ENCODE measurements at regions not wholly inside any gene's neighbourhood (a gene's known extent, or its start where the extent isn't known, plus 50 kb on each side); places are given as distances from the start of the nearest gene placed in this dataset.

DNA sequence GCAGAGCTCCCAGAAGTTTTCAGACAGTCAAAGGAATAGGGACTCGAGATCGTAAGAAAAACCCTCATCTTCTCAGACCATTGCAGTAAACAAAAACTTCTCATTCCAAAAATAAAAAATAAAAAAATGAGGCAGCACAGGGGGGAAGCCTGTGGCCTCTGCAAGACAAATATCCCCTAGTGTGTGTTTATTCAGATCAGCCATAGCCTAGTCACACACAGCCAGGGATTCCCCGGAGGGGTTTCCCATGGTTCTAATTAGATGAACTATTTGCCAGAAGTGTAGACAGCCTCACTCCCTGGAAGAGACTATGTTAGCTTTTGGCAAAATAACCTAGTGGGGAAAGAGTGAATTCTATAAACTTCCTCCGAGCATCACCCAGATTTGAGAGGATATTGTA lies 122.9 kb upstream of the KLF7 start:
- Histone ChIP-seq H3K4me3 (ENCODE audit: low read depth in 1 of 2, low read length in 2 of 2) (no peak overlapping the region), H3K4me1 (ENCODE audit: control insufficient read depth in 1 of 2, insufficient read depth in 2 of 2, low read length in 2 of 2) (no peaks in the 10 kb centered on the region), H3K36me3 (ENCODE audit: control insufficient read depth in 1 of 2, insufficient read depth in 2 of 2, low read length in 2 of 2) (no peaks in the 10 kb centered on the region), H3K9ac (ENCODE audit: low read depth in 1 of 2, low read length in 2 of 2) (no peak overlapping the region), H3K27me3 (ENCODE audit: control insufficient read depth in 1 of 2, insufficient read depth in 2 of 2, low read length in 2 of 2) (no peaks in the 10 kb centered on the region), H3K9me3 (ENCODE audit: control insufficient read depth in 1 of 2, low read length in 2 of 2) (no peaks in the 10 kb centered on the region), H3K27ac (ENCODE audit: low read depth, low read length) (no peak overlapping the region)

DNA sequence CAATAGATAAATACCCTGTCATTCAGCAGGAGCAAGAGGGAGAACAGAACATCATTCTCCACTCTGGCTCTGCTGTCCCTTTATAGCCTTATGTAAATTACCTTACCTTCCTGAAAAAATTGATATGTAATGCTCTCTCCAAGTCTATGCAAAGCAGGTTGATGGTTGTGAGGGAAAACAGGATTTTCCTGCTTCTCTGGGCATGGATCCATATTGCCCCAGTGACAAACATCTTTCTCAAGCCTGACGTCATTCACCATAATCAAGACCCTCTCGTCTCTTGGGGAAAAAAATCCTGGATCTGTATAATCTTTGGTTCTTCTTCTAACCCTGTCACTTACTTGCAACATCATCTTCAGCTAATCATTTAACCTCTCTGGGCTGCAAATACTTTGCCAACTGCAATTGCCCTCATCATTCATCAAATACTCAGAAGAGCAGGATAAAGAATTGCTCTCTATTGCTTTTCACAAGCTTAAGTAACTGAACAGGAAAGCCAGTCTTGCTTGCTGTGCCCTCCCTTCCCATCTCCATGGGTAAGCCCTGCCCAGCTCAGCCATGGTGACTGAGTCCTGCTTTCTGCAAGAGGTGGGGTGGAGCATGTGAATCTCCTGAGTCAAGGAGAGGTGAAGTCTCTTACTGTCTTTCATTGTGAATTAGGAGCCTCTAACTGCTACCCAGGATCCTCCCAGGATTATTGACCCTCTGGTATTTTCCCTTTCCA lies 123.7 kb upstream of the KLF7 start:
- H3K9me3 ChIP-seq (ENCODE audit: control insufficient read depth in 1 of 2, low read length in 2 of 2) = no peaks in the 10 kb centered on the region
- no peaks in the 10 kb centered on the region for H3K27me3 ChIP-seq (ENCODE audit: control insufficient read depth in 1 of 2, insufficient read depth in 2 of 2, low read length in 2 of 2)
- no peak overlapping the region for H3K27ac ChIP-seq (ENCODE audit: low read depth, low read length)

DNA sequence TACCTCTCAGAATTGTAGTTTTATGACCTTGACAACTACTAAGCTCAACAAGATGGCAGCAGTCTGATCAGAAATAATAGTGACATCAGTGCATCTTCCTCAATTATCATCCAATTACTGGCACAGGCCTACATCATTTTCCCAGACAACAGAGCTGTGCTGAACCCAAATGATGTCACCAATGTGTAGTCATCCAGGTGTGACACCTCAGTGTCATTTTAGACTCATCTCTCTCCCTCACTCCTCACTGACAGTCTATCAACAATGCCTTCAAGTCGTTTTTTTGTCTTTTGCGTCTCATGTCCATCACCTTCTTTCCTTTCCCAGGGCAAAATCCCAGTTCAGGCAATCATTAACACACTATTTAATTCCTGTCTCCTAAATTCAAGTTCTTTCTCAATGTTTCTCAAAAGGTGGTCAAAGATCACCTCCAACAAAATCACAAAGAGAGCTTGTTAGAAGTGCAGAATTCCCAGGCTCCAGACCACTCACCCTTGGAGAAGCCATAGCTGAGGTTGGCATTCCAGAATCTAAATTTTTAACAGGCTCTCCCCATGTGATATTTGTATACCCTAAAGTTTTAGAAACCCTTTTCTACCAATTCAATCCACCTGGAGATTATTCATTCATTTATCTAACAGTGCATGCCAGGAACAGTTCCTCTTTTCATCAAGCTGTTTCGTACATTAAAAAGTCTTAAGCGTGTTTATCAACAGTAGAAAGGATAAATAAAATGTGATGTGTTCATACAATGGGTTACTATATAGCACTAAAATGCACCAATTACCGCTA lies 125.3 kb upstream of the KLF7 start:
- Histone ChIP-seq H3K27ac (ENCODE audit: low read depth, low read length) (no peak overlapping the region), H3K9ac (ENCODE audit: low read depth in 1 of 2, low read length in 2 of 2) (no peak overlapping the region), H3K4me3 (ENCODE audit: low read depth in 1 of 2, low read length in 2 of 2) (no peak overlapping the region), H3K4me1 (ENCODE audit: control insufficient read depth in 1 of 2, insufficient read depth in 2 of 2, low read length in 2 of 2) (no peaks in the 10 kb centered on the region), H3K9me3 (ENCODE audit: control insufficient read depth in 1 of 2, low read length in 2 of 2) (no peaks in the 10 kb centered on the region), H3K27me3 (ENCODE audit: control insufficient read depth in 1 of 2, insufficient read depth in 2 of 2, low read length in 2 of 2) (no peaks in the 10 kb centered on the region), H3K36me3 (ENCODE audit: control insufficient read depth in 1 of 2, insufficient read depth in 2 of 2, low read length in 2 of 2) (no peaks in the 10 kb centered on the region)

More for the DNA sequence above, 123.7 kb upstream of the KLF7 start:
- Histone ChIP-seq H3K36me3 (ENCODE audit: control insufficient read depth in 1 of 2, insufficient read depth in 2 of 2, low read length in 2 of 2) (no peaks in the 10 kb centered on the region), H3K4me1 (ENCODE audit: control insufficient read depth in 1 of 2, insufficient read depth in 2 of 2, low read length in 2 of 2) (no peaks in the 10 kb centered on the region), H3K9ac (ENCODE audit: low read depth in 1 of 2, low read length in 2 of 2) (no peak overlapping the region), H3K4me3 (ENCODE audit: low read depth in 1 of 2, low read length in 2 of 2) (no peak overlapping the region)

DNA sequence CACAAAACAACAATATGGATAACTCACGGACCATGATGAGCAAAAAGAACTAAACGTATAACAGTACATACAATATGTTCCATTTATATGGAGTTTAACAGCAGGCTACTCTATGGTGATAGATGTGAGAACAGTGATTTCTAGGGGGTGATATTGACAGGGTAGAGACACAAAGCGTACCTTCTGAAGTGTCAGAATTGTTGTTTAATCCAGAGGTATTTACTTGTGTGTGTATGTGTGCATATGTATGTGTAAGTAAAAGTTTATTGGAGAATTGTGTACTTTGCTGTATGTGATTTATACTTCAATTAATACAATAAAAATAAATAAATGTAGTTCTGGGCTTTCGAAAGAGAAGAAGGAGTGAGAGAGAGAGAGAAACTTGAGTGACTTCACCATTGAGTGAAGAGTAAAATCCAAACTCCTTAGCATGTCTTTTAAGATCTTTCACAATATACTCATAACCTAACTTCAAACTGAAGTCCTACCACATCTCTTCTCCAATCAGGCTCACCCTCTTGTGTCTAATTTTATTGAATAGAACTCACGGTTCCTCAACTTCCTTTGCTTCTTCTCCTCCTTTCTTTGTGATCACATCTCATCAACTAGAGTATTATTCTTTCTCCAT lies 126.0 kb upstream of the KLF7 start:
- Histone ChIP-seq H3K27ac (ENCODE audit: low read depth, low read length) (no peak overlapping the region), H3K4me3 (ENCODE audit: low read depth in 1 of 2, low read length in 2 of 2) (no peak overlapping the region), H3K27me3 (ENCODE audit: control insufficient read depth in 1 of 2, insufficient read depth in 2 of 2, low read length in 2 of 2) (no peaks in the 10 kb centered on the region), H3K36me3 (ENCODE audit: control insufficient read depth in 1 of 2, insufficient read depth in 2 of 2, low read length in 2 of 2) (no peaks in the 10 kb centered on the region), H3K9ac (ENCODE audit: low read depth in 1 of 2, low read length in 2 of 2) (no peak overlapping the region), H3K9me3 (ENCODE audit: control insufficient read depth in 1 of 2, low read length in 2 of 2) (no peaks in the 10 kb centered on the region), H3K4me1 (ENCODE audit: control insufficient read depth in 1 of 2, insufficient read depth in 2 of 2, low read length in 2 of 2) (no peaks in the 10 kb centered on the region)

DNA sequence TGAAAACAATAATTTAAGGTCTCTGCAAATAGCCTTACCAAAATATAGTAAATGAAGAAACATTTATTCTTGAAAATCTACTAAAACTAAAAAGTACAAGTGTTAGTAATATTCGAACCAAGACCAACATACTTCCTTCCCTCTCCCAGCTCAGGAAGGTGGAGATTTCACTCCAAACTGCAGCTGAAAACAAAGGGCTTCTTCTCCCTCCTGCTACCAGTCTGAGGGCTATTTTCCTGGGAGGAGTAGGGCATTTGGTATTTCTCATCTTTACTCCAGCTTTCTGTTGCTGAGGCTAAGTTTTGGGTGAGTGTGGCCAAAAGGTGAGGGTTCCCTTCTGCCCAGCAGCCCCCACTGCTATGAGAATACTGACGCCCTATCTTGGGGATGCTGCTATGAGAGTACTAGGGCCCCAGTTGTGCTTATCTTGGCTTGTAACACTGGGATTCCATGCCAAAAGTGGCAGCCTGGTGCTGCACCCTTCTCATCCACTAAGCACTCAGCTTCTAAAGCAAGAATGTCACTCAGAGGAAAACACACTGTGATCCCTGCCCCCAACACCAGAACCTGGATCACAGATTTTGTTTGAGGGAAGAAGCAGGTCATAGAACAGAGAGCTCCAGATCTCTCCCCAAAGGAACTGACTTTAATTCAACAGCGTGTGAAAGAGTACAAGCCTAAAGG lies 130.7 kb upstream of the KLF7 start:
- Histone ChIP-seq H3K9me3 (ENCODE audit: control insufficient read depth in 1 of 2, low read length in 2 of 2) (no peaks in the 10 kb centered on the region), H3K27ac (ENCODE audit: low read depth, low read length) (no peak overlapping the region)

DNA sequence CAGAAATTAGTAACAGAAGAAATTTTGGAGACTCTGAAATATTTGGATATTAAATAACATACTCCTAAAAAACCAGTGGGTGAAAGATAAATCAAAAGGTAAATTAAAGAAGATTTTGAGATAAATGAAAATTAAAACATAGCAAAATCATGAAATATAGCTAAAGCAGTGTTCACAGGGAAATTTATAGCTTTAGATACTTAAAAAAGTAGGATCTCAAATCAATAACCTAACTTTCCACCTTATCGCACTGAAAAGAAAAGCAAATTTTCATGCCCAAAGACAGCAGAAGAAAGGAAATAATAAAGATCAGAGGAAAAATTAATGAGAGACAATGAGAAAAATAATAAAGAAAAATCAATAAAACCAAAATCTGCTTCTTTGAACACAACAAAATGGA lies 135.1 kb upstream of the KLF7 start:
- H3K4me3 ChIP-seq (ENCODE audit: low read depth in 1 of 2, low read length in 2 of 2) = no peak overlapping the region
- no peaks in the 10 kb centered on the region for H3K9me3 ChIP-seq (ENCODE audit: control insufficient read depth in 1 of 2, low read length in 2 of 2)
- H3K27ac ChIP-seq (ENCODE audit: low read depth, low read length) = no peak overlapping the region
- H3K36me3 ChIP-seq (ENCODE audit: control insufficient read depth in 1 of 2, insufficient read depth in 2 of 2, low read length in 2 of 2) = no peaks in the 10 kb centered on the region
- H3K9ac ChIP-seq (ENCODE audit: low read depth in 1 of 2, low read length in 2 of 2) = no peak overlapping the region
- no peaks in the 10 kb centered on the region for H3K4me1 ChIP-seq (ENCODE audit: control insufficient read depth in 1 of 2, insufficient read depth in 2 of 2, low read length in 2 of 2)
- no peaks in the 10 kb centered on the region for H3K27me3 ChIP-seq (ENCODE audit: control insufficient read depth in 1 of 2, insufficient read depth in 2 of 2, low read length in 2 of 2)

More for the DNA sequence above, 130.7 kb upstream of the KLF7 start:
- no peaks in the 10 kb centered on the region for H3K27me3 ChIP-seq (ENCODE audit: control insufficient read depth in 1 of 2, insufficient read depth in 2 of 2, low read length in 2 of 2)
- H3K36me3 ChIP-seq (ENCODE audit: control insufficient read depth in 1 of 2, insufficient read depth in 2 of 2, low read length in 2 of 2) = no peaks in the 10 kb centered on the region
- no peak overlapping the region for H3K4me3 ChIP-seq (ENCODE audit: low read depth in 1 of 2, low read length in 2 of 2)
- H3K9ac ChIP-seq (ENCODE audit: low read depth in 1 of 2, low read length in 2 of 2) = no peak overlapping the region
- H3K4me1 ChIP-seq (ENCODE audit: control insufficient read depth in 1 of 2, insufficient read depth in 2 of 2, low read length in 2 of 2) = no peaks in the 10 kb centered on the region

DNA sequence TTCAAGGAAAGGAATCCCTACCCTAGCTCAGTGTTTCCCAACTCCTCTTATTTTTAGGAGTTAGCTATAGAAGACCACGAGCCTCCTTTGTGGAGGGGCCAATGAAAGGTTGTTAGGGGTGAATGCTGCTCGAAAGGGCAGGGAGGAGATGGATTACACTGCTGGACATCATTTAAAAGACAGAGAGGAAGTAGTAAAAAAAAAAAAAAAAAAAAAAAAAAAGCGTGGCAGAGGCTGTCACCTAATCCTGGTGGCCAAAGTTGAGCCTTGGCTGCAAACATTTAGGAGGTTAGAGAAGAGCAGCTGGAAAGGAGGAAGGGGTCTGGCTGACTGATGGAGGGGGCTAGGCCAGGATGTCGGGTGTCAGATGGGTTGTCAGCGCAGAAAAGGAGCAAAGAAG lies 139.0 kb upstream of the KLF7 start:
- Histone ChIP-seq H3K9ac (ENCODE audit: low read depth in 1 of 2, low read length in 2 of 2) (no peak overlapping the region), H3K4me1 (ENCODE audit: control insufficient read depth in 1 of 2, insufficient read depth in 2 of 2, low read length in 2 of 2) (no peaks in the 10 kb centered on the region), H3K9me3 (ENCODE audit: control insufficient read depth in 1 of 2, low read length in 2 of 2) (no peaks in the 10 kb centered on the region), H3K27ac (ENCODE audit: low read depth, low read length) (no peak overlapping the region), H3K36me3 (ENCODE audit: control insufficient read depth in 1 of 2, insufficient read depth in 2 of 2, low read length in 2 of 2) (no peaks in the 10 kb centered on the region), H3K4me3 (ENCODE audit: low read depth in 1 of 2, low read length in 2 of 2) (no peak overlapping the region), H3K27me3 (ENCODE audit: control insufficient read depth in 1 of 2, insufficient read depth in 2 of 2, low read length in 2 of 2) (no peaks in the 10 kb centered on the region)

DNA sequence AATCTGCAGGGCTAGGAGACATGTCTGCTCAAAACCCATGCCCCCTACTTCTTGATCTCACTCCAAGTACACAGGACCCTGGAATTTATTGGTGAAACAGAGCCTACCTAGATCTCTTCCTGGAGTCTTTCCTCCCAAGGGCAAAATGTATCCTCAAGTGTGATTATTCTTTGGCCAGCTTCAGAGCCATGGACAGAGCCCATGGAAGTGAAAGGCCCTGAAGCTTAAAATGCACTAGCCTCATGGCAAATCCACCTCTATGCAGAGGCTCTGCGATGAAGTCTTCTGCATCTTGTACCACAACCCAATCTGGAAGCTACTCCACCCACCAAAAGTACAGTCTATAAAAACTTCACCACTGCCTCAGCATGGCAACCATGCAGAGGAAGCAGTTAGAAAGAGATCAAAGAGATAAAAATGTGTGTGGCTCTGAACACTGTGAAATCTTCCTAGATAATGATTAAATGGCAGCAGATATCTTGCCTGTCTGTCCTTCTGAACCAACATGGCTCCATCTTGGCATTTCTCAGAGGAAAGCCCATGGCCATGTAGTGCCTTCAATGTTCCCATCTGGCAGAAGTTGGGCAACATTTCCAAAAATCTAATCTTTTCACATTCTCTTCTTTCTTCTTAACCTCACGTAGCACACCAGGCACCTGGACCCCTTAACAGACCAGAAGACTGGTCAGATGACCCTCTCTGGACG lies 142.9 kb upstream of the KLF7 start:
- no peak overlapping the region for H3K4me3 ChIP-seq (ENCODE audit: low read depth in 1 of 2, low read length in 2 of 2)
- H3K36me3 ChIP-seq (ENCODE audit: control insufficient read depth in 1 of 2, insufficient read depth in 2 of 2, low read length in 2 of 2) = no peaks in the 10 kb centered on the region
- no peaks in the 10 kb centered on the region for H3K9me3 ChIP-seq (ENCODE audit: control insufficient read depth in 1 of 2, low read length in 2 of 2)
- H3K27ac ChIP-seq (ENCODE audit: low read depth, low read length) = no peak overlapping the region
- H3K9ac ChIP-seq (ENCODE audit: low read depth in 1 of 2, low read length in 2 of 2) = no peak overlapping the region
- H3K4me1 ChIP-seq (ENCODE audit: control insufficient read depth in 1 of 2, insufficient read depth in 2 of 2, low read length in 2 of 2) = no peaks in the 10 kb centered on the region
- no peaks in the 10 kb centered on the region for H3K27me3 ChIP-seq (ENCODE audit: control insufficient read depth in 1 of 2, insufficient read depth in 2 of 2, low read length in 2 of 2)

DNA sequence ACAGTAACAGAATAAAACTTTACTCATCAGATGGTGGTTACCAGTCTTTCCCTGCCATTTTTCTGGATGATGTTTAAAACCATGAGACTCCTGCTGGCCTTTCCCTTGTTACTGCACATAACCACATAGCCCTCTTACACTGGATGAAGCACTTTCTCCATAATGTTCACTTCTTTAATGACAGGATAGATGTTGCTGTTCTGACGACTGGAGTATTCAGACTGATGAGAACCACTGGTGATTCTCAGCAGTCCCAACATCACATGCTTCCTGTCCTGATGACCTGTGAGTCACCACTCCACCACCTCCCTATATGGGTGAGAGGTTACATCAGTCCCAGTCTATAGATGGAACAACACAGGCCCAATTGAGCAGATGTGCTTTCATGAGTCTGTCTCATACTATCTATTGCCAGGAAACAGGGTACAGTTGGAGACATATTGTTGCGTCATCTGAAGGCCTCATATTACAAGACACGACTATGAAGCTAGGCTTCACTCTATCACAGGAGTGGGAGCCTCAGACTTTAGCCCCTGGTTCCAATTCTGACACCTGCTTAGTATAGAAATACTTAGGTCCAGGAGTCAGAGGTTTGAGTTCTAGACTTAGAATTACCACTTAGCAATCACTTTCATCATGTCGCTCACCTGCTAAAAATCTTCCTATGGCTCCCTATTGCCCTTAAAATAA lies 145.7 kb upstream of the KLF7 start:
- Histone ChIP-seq H3K27ac (ENCODE audit: low read depth, low read length) (no peak overlapping the region), H3K4me3 (ENCODE audit: low read depth in 1 of 2, low read length in 2 of 2) (no peak overlapping the region), H3K36me3 (ENCODE audit: control insufficient read depth in 1 of 2, insufficient read depth in 2 of 2, low read length in 2 of 2) (no peaks in the 10 kb centered on the region), H3K27me3 (ENCODE audit: control insufficient read depth in 1 of 2, insufficient read depth in 2 of 2, low read length in 2 of 2) (no peaks in the 10 kb centered on the region), H3K9ac (ENCODE audit: low read depth in 1 of 2, low read length in 2 of 2) (no peak overlapping the region), H3K4me1 (ENCODE audit: control insufficient read depth in 1 of 2, insufficient read depth in 2 of 2, low read length in 2 of 2) (no peaks in the 10 kb centered on the region), H3K9me3 (ENCODE audit: control insufficient read depth in 1 of 2, low read length in 2 of 2) (no peaks in the 10 kb centered on the region)

Data from duodenal mucosa (tissue), 2 donors.